NCI-H128 (cell line): ENCODE measurements at regions not wholly inside any gene's neighbourhood (a gene's known extent, or its start where the extent isn't known, plus 50 kb on each side); places are given as distances from the start of the nearest gene placed in this dataset.
A peak's percentile ranks its signal among the peaks of the same experiment; 100 is the strongest.

Experiments
- DNase-seq: peaks from one replicate; lab custom pipeline; 2025; ENCODE audit not compliant: unreplicated experiment; lab: John Stamatoyannopoulos, UW

GRCh38 chr12:17810399-17810798, 279.6 kb downstream of the RERGL start:
- DNase-seq = peak; percentile 52

- DNase-seq = no peak
These were observed 280.8 kb downstream of the RERGL start for GRCh38 chr12:17809206-17809605.

GRCh38 chr12:17802657-17803641, 287.0 kb downstream of the RERGL start:
- no peak for DNase-seq

GRCh38 chr12:17793854-17794253, 296.1 kb downstream of the RERGL start:
- DNase-seq = no peak

- DNase-seq = no peak
These were observed 311.8 kb downstream of the RERGL start for GRCh38 chr12:17778242-17778641.

GRCh38 chr12:17763366-17763765, 326.6 kb downstream of the RERGL start:
- DNase-seq = no peak

- DNase-seq = no peak
These were observed 330.0 kb downstream of the RERGL start for GRCh38 chr12:17759982-17760381.
